Ammon's horn (tissue), 1 donor: ENCODE measurements at regions not wholly inside any gene's neighbourhood (a gene's known extent, or its start where the extent isn't known, plus 50 kb on each side); places are given as distances from the start of the nearest gene placed in this dataset.
"Not testable (repeated sequence)": the region's sequence is repeated elsewhere in the genome, so short reads cannot be mapped to it uniquely, and the experiment has no call there.

Experiments
- DNase-seq: peaks from one replicate; pipeline ENCODE4 v3.0.0-alpha.2; 2016; ENCODE audit warnings: low spot score

DNA sequence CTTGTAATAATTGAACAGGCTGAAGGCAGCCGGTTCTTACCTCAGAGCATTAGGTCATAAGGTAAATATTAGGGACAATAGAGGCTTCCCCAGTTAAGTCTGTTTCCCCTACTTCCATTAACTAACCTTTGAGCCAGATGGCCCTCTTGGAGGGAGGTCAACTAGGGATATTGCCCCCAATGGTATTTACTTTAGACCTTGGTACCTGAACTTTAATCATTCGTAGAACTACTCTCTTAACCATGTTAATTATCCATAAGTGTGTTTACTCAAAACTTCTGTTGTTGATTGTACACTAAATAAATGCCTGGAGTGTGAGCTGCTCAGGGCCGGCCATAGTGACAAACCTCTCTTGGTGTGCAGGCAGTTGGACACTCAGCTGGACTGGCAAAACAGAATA is 1843.5 kb upstream of the AGA start:
- no peak for DNase-seq

DNA sequence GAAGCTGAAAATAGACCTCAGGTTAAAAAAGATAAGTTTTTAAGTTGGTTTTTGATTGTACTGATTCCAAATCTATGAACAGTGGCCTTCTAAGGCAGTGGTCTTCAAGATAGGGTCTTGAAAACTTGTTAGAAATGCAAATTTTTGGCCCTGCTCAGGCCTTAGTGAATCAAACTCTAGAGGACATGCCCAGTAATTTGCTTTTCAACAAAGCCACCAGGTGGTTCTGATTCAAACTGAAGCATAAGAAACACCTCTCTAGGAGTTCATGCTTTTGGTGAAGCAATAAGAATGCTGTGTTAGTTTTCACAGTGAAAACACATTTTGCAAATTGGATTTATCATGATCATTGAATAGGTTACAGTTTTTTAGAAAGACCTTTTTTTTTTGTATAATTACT is 1849.4 kb upstream of the AGA start:
- no peak for DNase-seq

DNA sequence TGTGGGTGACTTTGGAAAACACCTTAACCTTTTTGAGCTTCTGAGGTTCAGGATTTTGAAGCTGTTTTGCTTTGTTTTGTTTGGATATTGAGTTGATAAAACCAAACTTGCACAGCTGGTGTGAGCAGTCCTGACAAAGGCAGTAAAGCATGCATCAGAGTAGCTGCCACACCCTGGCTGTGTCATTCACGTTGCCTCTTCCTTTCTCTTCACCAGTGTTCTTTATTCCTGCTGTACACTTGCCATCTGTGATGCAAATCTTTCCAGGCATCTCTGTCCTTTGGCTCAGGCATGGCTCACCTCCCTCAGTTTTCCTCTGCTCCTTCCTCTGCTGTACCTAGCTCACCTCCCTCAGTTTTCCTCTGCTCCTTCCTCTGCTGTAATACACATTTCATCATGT is 1850.2 kb upstream of the AGA start:
- no peak for DNase-seq

DNA sequence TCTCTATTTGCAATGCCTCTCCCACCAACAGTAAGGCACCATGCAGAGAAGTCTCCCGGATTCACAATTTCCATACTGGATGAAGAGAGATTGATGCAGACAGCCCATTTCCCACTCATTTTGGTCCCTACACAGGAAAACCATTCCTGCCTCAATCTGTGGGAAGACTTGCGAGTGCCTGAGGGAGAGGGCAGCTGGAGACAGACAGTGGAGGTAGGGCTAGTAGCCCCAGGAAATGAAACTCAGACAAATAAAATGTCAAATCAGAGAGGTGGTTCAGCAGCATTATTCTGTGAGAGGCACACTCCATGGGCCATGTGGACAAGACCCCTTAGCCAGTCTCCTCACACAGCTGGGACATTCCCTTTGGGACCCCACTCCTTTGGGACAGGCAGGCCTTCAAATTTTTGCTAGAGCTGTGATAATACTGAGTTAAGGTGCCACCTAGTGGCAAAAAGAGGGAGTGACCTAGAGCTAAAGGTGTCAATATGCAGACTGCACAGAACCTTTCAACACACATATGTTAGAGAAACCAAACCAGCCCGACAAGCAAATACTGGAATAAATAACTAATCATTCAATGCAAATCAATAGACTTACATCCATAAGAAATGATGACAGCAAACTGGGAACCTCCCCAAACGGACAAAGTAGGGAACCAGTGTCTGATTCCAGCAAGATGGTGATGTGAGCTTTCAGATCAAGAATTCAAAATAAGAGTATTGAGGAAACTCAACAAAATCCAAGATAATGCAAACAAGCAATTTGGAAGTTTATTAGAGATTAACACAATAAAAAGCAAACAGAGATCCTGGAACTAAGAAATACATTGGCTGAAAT is 1865.3 kb upstream of the AGA start:
- DNase-seq: no peak

DNA sequence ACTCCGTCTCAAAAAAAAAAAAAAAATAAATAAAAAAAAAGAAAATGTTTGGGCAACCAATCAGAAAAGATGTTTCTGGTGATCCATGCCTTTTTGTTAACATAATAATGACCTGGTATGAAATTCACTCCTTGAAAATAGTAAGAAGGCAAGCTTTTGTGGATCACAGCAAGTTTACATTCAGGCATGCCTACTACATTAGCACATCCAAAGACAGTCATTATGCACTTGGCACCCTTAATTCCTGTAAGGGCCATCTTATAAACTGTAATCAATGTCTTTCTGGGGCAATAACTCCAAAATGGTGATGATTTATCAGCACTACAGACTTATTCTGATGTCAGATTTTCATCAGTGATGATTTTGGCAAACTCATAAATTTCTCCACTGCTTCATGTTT is 1871.6 kb upstream of the AGA start:
- no peak for DNase-seq

DNA sequence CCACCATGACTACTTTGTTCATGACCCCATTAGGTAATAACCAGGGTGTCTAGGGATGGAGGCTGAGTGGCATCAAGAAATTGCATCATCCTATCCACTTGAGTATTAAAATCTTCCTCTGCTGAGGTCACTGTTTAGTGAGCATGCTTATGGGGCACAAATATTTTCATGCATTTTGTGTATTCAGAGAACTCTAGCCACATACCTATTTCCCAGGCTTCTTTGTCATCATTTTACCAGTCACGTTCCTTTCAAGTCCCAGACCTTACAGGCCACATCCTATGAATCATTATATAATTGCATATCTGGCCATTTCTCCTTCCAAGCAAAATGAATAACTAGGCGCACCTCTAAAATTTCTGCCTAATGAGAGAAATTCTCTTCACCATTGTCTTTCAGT is 1882.9 kb upstream of the AGA start:
- DNase-seq: no peak

DNA sequence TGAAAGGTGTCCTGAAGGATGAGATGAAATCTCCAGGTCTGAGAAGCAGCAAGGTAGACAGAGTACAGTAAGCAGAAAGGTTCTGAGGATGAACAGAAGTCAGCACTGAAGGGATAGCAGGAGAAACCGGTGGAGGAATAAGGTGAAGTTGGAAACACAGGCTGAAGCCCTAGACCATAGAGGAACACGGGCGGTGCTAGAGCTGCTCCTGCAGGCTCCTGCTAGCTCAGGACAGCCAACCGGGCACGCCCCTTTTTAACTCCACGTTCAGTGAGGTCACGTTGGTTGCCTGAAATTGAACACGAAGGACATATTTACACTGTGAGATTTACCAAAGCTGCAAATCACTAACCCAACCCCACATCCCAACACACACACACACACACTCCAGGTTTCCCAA is 1886.4 kb upstream of the AGA start:
- no peak for DNase-seq

DNA sequence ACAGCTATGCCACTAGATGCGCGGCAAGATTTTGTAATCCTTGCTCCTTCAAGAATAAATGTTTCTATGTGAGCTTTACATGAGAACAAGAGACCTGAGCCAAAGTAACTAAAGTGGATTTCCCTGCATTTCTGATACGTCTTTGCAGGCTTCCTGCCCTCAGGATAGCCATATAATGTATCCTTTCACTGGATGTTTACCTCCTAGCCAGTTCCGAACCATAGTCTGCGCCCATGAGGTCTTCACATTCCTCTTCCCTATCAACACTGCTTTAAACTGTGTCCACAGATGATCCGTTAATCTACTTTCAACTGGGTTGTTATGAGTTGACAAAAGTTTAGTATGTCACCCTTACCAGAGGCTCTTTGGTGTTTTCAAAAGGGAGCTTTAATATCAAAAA is 1889.1 kb upstream of the AGA start:
- DNase-seq: no peak

DNA sequence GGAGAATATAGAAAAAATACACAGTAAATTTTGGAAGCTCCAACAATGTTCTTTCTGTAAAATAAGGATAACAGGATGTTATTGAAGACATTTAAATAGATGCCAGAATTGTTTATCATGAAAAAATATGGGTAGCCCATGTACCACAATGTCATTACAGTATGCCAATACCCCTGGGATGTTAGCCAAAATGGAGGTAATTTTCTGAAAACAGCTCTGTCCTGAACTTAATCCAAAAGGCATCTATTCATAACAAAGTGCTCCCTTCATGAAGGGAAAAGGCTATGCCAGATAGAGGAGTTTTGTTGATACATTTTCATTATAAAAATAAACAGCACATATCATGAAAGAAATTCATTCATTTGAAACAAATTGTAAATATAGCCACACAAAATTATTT is 1902.6 kb upstream of the AGA start:
- DNase-seq: no peak

DNA sequence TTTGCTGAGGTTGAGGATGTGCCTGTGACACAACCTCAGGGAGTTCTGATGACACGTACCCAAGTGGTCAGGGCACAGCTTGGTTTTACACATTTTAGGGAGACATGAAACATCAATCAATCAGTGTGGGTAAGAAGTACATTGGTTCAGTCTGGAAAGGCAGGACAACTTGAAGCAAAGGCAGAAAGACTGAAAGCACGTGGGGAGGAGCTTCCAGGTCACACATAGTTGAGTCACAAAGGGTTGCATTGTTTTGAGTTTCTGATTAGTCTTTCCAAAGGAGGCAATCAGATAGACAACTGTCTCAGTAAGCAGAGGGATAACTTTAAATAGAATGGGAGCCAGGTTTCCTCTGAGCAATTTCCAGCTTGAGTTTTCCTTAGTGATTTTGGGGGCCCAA is 1910.0 kb upstream of the AGA start:
- DNase-seq: no peak

DNA sequence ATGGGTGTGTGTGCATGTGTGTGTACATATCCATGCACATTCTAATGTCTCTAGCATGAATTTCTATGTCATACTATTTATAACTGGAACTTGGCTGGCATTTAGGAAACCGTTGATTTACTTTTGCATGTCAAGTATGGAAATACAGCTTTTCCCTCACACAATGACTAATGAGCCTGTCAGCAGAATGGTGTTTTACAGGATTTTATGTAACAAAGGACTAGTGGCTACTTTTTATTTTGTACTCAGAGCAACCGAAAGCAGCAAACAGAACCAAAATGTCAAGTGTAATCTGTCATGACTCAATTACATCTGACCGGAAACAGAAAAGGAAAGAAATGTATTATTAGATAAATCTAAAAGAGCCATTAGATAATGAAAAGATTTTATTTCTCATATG is 1911.5 kb upstream of the AGA start:
- no peak for DNase-seq

DNA sequence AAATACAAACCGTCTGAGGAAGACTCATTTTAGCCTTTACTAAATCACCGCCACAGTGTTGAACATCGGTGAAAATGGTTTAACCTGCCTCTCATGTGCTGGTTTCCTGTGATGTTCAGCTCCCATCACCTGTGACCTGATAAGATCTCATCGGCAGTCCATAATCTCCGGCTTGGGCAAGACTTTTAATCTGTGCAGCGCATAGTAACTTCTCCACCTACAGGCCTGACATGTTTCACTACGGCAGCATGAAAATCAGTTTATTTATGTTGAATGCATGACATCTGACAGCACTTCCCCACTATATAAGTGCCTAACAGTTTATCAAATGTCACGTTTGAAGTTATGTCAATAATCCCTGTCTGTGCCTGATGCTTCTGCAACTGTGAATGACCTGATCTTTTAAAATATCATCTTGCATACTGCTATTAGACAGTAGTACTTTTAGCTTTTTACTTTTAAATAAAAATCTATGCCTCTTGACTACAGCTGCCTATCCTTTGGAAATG is 1919.8 kb upstream of the AGA start:
- DNase-seq: no peak

DNA sequence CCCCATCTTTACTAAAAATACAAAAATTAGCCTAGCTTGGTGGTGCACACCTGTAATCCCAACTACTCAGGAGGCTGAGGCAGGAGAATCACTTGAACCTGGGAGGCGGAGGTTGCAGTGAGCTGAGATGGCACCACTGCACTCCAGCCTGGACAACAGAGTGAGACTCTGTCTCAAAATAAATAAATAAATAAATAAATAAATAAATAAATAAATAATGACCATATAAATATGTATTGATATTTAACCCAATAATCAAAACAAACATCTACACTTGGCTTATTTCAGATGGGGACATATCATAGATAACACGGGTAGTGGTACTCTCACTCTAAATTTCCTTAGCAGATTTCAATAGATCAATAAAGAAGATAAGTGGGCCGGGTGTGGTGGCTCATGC is 1923.7 kb upstream of the AGA start:
- not testable (repeated sequence) for DNase-seq

DNA sequence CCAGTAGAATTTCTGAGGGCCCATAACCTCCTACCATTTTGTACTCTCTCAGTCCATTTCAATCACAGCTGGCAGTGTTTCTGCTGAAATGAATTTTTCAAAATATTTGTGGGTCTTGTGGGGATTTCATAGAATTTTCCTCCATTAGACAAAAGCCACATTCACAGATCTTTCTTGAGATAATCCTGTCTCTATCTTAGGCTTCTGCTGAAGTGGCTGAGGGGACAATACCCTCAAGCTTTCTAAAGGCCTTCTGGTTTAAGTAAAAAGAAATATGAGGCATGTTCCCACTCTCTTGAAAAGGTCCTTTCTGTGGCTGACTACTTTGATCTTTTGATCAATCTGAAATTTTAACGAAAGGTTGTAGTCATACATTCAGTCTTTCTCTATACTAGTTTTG is 1930.0 kb upstream of the AGA start:
- DNase-seq: no peak

DNA sequence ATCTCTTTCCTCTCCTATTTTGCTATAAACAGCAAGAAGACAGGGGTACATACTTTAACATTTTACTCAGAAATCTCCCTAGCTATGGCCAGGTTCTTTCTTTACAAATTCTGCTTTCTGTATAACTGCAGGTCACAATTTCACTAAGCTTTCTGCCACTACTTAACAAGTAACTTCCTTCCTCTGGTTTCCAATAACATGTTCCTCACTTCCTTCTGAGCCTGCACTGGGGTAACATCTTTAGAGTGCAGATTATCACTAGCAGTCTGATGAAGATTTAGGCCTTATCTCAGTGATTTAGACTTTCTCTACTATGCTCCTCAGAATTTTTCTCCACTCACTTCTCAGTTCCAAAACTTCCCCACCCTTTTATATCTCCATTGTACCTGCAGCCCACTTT is 1930.5 kb upstream of the AGA start:
- DNase-seq: no peak

DNA sequence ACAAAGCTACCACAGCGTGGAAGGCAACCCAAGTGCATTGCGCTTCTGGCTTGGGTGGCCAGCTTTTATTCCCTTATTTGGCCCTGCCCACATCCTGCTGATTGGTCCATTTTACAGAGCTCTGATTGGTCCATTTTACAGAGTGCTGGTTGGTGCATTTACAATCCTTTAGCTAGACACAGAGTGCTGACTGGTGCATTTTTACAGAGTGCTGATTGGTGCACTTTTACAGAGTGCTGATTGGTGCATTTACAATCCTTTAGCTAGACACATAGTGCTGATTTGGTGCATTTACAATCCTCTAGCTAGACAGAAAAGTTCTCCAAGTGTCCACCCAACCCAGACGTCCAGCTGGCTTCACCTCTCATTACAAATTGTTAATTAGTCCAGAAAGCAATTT is 1936.6 kb upstream of the AGA start:
- DNase-seq: not testable (repeated sequence)

DNA sequence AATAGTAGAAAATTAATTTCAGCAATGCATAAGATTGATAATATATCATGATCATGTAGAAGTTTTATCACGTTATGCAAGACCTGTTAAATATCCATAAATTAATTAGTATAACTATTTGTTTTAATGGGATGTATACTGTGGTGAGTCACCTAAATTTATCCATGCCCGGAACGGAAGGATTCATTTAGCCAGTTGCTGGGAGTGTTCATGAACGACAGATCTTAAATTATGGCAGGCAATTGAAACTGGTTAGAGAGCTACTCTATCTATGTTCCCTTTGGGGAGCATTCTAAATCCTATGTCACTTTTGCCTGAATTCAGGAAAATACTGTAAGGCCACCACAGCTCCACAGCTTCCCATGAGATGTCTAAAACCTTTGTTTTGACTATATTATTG is 1950.5 kb upstream of the AGA start:
- no peak for DNase-seq

DNA sequence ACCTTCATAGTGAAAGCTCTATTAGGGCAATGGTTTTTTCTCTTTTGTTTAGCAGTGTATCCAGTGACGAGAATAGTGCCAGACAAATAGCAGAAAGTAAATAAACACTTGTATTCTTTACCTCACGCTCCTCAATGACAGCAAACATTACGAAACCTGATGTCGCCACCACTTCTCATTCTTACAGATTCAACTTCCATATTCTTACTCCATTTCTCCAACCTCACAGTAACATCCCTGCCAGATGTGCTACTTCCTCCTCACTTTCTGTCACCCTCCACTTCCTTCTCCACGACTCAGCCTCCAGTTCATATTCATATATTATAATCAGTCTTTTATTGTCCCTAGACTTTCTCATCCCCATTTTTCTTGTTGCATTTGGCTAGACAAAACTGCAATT is 1956.2 kb upstream of the AGA start:
- no peak for DNase-seq

DNA sequence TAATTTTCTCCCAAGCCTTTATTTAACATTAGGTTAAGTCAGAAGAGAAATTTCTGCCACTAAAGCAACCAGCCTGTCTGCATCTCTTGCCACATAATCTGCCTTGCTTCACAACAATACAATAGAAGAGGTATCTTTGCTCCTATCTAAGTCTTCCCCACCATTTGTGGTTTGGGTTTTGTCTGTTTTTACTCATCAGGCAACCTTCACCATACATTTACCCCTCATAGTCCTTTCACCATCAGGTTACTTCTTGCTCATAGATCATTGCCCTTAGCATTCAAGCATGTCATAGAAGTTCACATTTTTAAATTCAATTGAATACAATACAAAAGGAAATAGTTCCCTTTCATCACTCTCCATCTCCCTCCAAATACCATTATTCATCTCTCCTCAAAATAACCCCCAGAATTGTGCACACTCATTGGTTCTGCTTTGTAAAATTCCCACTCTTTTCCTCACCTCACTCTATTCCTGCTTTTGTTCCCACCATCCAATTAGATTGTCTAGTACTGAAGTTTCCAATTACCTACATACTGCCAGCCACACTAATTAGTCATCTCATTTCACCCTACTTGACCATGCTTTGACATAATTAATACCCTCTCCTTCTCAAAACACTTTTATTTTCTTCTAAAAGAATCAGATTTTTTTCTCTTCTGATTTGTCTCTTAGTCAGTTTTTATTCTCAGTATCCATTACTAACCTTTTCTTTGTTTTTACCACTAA is 1957.0 kb upstream of the AGA start:
- DNase-seq: no peak

DNA sequence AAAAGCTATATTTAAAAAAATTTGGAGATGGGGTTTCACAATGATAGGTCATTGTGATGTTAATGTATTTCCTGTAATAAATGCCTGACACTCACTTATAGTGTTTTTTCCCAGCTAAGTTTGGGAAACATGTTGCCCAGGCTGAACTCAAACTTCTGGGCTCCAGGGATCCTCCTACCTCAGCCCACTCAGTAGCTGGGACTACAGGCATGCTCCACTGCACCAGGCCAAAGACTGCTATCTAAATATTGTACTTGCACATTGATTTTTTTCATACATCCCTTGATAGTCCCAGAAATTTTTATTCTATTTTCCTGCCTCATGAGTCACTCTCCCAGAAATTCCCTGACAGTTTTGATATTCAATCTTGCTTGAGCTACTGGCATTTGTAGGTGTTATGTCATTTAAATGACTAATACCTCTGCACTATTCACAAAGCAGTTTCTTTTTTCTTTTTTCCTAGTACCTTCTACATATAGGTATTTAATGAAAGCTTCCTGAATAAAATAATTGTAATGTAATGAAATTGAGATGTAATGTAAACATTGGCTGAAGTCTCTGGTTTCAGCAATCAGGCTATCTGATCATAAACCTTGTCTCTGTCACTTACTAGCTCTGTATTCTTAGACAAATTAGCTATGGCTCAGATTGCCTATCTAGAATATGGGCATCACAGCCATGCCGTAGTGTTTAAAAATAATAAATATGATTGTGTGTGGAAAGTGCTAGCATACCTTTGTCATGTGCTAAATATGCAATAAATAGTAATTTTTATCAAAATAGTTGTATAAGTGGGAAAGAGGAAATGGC is 1973.0 kb upstream of the AGA start:
- no peak for DNase-seq

DNA sequence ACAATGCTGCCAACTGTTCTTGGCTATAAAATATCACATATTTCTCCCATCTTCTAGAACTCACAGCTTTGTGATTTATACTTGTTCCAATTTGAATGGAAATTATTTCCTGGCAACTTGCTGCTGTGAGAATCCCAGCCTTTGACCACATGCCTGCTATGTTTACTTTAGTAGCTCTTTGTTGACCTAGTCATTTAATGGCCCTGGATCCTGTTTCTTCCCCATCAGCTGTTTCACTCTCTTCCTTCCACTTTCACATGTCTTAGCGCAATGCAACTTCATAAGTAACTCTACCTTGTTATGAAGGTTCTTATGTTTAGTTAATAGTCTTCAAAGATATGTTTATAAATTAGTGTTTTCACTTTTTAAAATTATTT is 1973.6 kb upstream of the AGA start:
- no peak for DNase-seq

DNA sequence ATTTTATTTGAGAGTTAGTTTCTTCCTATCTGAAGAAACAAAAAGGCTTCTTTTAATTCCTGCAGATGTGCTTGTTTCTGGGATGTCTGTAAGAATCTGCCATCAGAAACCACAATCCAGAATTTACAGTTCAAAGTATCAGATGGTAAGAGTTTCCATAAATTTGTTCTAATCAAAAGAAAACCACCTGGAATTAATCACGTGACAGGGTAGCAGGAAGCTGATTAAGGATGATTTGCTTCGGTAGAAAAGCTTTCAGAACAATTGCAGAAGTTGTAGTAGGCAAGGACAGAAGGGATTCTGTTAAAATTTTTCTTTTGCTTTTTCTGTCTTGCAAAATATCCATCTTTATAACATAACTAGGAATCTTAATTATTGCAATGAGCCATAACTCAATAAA is 1975.1 kb upstream of the AGA start:
- no peak for DNase-seq

DNA sequence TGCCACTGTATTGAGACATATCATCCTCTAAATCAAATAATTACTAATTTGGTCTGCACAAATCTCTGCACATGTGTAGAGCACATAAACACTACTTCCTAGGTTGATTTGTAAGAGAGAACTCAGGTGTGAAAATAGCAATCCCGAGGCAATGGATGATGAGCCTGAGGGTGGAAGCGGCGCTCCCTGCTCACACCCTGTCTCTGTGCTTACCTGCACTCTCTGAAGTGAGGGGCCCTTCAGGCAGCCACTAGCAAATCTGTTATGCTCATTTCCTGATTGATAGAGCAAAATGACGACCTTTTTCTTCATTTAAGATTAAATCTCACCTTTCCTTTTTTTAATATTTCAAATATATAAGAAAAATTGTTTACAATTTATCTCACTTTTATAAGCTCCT is 1995.7 kb upstream of the AGA start:
- DNase-seq: no peak
